ENCODE measurements at regions not wholly inside any gene's neighbourhood (a gene's known extent, or its start where the extent isn't known, plus 50 kb on each side); places are given as distances from the start of the nearest gene placed in this dataset.
"Not testable (repeated sequence)": the region's sequence is repeated elsewhere in the genome, so short reads cannot be mapped to it uniquely, and the experiment has no call there.

DNA sequence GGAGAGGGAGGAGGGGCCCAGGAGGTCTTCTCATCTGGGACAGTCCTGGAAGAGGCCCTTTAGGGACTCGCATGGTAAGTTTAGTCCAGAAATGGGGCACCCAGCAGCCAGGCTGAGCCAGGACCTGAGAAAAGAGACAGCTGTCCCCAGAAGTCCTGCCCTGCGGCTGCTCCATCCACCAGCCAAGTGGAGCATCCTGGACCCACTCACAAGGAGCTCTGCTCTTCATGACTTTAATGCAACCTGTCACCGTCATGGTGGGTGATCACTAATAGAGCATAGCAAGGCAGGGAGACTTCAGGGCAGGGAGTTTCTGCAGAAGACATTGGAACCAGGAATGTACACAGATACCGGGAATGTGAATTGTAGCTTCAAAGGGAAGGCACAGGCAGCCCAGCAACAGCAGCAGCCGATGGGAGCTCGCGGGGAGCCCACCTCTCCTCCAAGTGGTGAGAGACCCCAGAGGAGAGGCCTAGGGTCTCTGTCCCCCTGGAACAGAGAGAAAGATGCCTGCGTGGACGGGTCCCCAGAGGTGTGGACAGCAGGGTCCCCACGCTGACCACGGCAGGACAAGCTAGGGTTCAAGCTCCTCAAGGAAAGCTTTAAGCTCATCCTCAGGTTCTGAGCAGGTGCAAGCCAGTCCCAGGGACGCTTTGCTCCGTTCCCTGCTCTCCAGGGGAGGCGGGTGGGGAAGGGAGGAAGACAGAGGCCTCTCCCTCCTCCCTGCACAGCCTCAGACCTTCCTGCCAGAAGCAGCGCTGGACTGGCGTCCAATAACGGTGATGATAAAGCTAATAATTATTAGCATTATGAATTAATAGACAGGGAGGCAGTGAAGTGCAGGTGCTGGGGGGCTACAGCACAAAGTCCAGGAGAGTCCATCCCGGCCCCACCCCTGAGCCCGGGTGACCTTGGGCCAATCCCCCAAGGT is 335.3 kb downstream of the ADGRD1 start:
- not testable (repeated sequence) for H3K4me3 Mint-ChIP-seq; H3K36me3 Mint-ChIP-seq (ENCODE audit: low read depth); H3K27ac Mint-ChIP-seq; H3K27me3 Mint-ChIP-seq; H3K4me1 Mint-ChIP-seq (ENCODE audit: low read depth); H3K9me3 Mint-ChIP-seq

DNA sequence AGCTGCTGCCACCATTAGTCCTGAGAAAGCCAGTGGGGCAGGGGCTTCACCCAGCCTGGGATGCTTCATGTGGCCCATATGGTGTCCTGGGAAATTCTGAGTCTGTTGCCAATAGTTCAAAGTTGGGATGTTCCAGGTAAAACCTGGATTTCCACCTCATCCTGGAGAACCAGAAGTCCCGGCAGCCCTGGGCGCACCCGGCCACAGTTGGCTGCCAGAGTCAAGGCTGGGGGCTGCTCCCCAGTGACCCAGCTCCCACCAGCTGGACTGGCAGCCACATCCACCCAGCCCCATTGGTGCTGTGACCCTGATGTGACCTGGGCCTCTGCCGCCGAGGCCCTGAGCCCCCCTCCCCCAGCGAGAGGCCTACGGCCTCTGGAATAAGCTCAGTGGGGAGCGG is 336.1 kb downstream of the ADGRD1 start:
- H3K36me3 Mint-ChIP-seq (ENCODE audit: low read depth); H3K4me3 Mint-ChIP-seq; H3K4me1 Mint-ChIP-seq (ENCODE audit: low read depth); H3K27ac Mint-ChIP-seq; H3K27me3 Mint-ChIP-seq; H3K9me3 Mint-ChIP-seq: not testable (repeated sequence)

DNA sequence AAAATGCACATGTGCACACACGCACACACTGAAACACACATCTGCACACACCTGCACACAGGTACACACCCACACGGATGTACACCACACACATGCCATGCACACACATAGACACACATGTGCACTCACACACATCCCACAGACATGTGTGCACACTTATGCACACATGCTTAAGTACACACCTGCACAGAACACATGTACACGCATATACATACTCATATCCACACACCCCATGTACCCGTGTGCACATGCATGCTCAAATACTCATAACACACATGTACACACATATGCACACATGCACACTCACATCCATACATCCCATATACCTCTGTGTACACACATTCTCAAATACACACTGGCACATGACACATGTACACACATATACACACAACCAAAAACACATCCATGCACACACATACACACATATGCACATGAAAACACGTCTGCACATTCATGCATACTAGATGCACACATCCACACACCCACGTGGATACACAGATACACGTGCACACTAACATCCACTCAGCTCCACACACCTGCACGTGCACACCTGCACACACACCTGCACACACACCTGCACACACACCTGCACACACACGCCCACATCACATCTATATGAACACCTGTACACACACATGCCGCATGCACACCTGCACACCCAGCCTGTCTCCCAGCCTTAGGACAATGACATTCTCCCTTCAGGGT is 336.7 kb downstream of the ADGRD1 start:
- Mint-ChIP-seq H3K27me3 (no peaks in the 10 kb centered on the region), H3K4me3 (no peak overlapping the region), H3K9me3 (peaks cover 5% of the 10 kb centered on the region), H3K4me1 (ENCODE audit: low read depth) (no peaks in the 10 kb centered on the region), H3K27ac (no peak overlapping the region), H3K36me3 (ENCODE audit: low read depth) (no peaks in the 10 kb centered on the region)

DNA sequence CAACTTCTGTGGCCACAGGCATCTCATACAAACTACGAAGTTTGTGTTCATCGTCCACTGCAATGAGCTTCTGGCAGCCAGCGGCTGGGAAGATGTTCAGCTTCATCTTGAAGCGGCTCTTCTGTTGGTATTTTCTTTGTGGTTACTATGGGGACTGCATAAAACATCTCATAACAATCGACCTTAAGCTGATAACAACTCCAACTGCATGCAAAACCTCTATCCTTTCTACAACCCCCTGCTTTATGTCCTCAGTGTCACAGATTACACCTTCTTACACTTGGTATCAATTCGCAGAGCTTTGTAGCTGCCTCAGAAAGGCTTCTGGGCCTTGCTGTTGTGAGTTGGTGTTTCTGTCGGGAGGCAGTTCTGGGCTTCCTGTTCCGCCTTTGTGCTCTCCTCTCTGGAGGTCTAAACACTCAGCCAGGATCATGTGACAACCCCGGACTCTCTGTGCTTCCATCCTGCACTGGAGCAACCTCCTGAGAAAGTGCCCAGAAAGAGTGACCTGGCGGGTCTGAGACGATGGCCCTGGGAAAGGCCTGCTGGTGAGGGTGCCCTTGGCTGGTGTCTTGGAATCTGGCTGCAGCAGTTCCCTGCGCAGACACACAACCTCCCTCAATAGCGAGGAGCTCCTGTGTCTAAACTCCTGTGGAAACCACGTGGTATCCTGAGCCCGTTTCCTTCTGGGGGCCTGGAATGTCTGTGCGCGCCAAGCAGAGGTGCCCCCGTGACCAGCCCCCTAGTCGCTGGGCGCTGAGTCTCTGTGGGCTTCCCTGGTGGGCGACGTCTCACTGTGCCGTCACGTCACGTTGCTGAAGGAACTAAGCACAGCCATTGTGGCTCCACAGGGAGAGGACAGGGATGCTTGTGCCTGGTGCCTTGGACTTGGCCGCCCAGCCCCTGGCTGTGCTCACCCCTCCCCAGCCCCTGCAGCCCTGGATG is 339.6 kb downstream of the ADGRD1 start:
- H3K4me1 Mint-ChIP-seq (ENCODE audit: low read depth); H3K36me3 Mint-ChIP-seq (ENCODE audit: low read depth); H3K27ac Mint-ChIP-seq: not testable (repeated sequence)

DNA sequence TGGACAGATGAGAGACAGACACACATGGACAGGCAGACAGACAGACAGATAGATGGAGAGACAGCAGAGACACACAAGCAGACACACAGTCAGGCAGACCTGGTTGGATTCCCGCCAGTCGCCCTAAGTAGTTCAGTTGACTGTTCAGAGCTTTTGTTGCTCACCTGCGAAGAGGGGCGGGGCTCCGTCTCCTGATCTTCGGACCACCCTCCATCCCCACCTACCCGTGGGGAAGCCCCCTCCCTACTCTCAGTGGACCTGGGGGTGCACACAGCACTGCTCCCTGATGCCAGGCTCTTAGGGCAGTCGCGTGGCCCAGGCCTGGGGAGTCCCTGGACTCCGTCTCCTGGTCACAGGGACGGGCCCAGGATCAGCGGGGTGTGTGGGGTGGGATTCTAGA is 341.0 kb downstream of the ADGRD1 start:
- H3K4me1 Mint-ChIP-seq (ENCODE audit: low read depth); H3K36me3 Mint-ChIP-seq (ENCODE audit: low read depth); H3K27ac Mint-ChIP-seq; H3K4me3 Mint-ChIP-seq; H3K27me3 Mint-ChIP-seq; H3K9me3 Mint-ChIP-seq: not testable (repeated sequence)

More for the DNA sequence above, 339.6 kb downstream of the ADGRD1 start:
- H3K9me3 Mint-ChIP-seq, H3K27me3 Mint-ChIP-seq, H3K4me3 Mint-ChIP-seq: not testable (repeated sequence)

DNA sequence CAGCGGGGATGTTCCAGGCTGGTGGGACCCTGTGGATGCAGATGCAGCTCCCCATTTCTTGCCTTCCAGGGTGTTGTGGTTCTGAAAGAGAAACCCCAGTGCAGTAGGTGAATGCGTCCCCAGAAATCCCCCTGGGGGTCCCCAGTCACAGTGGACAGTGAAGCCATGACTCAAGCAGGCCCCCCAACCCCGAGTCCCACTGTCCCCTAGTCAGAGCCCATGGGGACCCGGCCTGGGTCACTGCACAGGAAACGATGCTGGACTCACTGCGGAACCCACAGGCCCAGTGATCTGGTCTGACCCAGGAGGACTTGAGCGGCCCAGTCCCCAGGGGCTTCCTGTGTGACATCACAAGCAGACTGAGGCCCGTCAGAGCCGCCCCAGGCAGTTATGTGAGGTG is 341.4 kb downstream of the ADGRD1 start:
- not testable (repeated sequence) for H3K9me3 Mint-ChIP-seq; H3K36me3 Mint-ChIP-seq (ENCODE audit: low read depth); H3K27me3 Mint-ChIP-seq; H3K27ac Mint-ChIP-seq; H3K4me3 Mint-ChIP-seq; H3K4me1 Mint-ChIP-seq (ENCODE audit: low read depth)

DNA sequence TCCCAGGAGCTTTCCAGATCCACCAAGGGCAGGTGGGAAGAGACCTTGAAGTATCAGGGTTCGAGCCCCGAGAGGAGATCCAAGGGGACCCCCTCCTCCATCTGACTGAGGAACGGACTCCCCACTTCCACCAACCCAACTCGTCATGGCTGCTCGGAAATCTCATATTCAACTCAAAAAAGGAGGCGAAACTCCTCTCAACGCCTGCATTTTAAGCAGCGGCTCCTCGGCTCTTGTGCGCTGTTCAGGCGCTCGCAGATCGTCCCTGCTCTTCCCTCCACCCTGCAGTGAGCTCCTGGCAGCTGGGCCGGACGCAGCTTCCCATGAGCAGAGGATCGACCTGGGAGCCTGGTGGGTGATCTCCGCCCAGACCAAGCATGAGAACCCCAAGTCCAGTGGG is 341.9 kb downstream of the ADGRD1 start:
- H3K36me3 Mint-ChIP-seq (ENCODE audit: low read depth); H3K27ac Mint-ChIP-seq; H3K27me3 Mint-ChIP-seq; H3K9me3 Mint-ChIP-seq; H3K4me3 Mint-ChIP-seq; H3K4me1 Mint-ChIP-seq (ENCODE audit: low read depth): not testable (repeated sequence)

DNA sequence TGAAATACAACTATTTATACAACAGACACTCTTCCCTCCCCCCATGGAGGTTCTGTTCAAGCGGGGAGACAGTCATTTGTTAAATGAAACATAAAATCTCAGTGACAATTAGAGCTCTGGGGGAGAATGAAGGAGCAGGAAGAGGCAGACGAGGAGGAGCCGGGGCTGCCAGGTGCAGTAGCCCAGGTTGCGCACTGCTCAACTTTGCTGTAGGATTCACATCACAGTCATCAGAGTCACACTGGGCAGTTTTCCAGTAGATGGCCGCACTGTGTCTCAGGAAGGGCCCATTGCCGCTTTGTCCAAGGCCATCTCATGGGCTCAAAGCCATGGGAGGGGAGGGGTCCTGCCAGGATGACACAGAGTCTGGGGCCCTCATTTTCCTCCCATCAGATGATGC is 342.4 kb downstream of the ADGRD1 start:
- not testable (repeated sequence) for H3K4me3 Mint-ChIP-seq; H3K36me3 Mint-ChIP-seq (ENCODE audit: low read depth); H3K9me3 Mint-ChIP-seq; H3K27ac Mint-ChIP-seq; H3K4me1 Mint-ChIP-seq (ENCODE audit: low read depth); H3K27me3 Mint-ChIP-seq

DNA sequence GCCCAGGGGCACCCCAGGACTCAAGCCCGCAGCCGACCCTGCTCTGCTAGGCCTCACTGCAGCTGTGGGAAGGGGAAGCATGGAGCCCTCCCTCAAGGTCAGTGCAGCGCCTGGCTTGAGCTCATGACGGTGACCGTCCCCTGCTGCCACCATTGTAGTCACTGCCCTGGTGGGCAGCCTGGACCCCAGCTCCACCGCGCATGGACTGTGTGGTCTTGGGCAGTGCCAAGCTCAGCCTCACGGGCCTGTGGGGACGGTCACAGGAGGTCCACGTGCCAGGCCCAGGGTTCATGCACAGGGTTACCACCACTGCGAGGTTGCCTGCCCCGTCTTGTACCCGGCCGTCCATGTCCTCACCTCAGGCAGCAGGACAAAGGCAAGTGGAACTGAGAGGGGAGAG is 342.9 kb downstream of the ADGRD1 start:
- H3K9me3 Mint-ChIP-seq; H3K36me3 Mint-ChIP-seq (ENCODE audit: low read depth); H3K27ac Mint-ChIP-seq; H3K4me3 Mint-ChIP-seq; H3K4me1 Mint-ChIP-seq (ENCODE audit: low read depth); H3K27me3 Mint-ChIP-seq: not testable (repeated sequence)

DNA sequence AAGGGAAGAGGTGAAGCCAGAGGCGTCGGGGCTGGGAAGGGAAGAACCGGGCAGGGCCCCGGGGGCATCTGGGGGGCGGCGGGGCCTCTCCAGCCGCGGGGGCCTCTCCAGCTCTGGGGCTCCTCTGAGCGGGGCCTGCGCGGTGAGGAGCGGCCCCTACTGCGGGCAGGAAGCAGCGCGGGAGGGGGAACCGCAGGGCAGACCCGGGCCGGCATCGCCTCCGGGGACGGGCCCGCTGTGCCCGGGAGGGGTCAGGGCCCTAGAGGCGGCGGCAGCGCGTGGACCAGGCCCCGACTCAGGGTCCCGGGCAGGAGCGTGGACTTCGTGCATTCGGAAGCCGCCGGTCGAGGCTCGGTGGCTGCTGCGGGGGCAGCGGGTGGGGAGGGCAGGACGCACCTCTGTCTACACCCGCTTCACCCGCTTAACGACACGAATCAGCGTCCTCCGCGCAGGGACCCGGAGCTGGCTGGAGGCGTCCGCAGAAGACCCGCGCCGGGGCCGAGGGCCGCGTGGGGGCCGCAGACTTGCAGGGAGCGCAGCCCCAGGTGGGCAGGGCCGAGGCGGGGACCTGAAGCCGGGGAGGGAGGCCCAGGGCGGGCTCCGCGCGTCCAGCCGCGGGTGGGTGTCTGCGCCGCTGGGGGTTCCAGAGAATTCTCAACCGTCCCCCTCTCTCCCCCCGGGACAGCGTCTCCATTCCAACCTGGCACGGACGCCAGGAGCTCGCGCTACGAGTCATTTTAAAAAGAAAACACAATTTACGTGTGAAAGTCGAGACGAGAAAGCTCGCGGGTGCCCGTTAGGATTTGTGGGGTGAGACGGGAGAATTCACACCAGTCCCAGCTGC is 345.0 kb downstream of the ADGRD1 start:
- H3K27me3 Mint-ChIP-seq; H3K4me1 Mint-ChIP-seq (ENCODE audit: low read depth); H3K9me3 Mint-ChIP-seq; H3K36me3 Mint-ChIP-seq (ENCODE audit: low read depth); H3K4me3 Mint-ChIP-seq; H3K27ac Mint-ChIP-seq: not testable (repeated sequence)

DNA sequence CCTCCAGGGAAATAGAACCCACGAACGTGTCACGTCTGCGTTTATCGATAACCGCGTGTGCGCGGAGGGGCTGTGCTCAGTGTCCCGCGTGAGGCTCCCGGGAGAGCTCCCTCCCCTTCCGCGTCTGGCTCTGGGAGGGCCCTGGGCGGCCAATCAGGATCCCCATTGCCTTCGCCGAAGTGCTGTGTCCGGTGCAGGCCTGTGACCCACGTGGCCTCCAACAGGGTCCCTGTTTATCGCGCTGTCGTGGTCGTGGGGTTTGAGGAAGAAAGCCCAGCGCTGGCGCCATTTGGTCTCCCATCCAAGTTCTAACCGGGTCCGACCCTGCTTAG is 345.6 kb downstream of the ADGRD1 start:
- H3K27me3 Mint-ChIP-seq; H3K9me3 Mint-ChIP-seq; H3K4me1 Mint-ChIP-seq (ENCODE audit: low read depth); H3K27ac Mint-ChIP-seq; H3K36me3 Mint-ChIP-seq (ENCODE audit: low read depth); H3K4me3 Mint-ChIP-seq: not testable (repeated sequence)

DNA sequence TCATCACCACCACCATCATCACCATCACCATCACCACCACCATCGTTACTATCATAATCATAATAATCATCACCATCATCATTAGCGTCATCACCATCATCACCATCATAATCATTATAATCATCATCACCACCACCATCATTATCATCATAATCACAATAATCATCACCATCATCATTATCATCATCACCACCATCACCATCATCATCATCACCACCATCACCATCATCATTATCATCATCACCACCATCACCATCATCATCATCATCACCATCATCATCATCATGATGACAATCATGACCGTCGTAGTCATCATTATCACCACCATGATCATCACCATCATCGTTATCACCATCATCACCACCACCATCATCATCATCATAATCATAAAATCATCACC is 349.9 kb downstream of the ADGRD1 start:
- H3K9me3 Mint-ChIP-seq; H3K4me1 Mint-ChIP-seq (ENCODE audit: low read depth); H3K27ac Mint-ChIP-seq; H3K36me3 Mint-ChIP-seq (ENCODE audit: low read depth); H3K4me3 Mint-ChIP-seq; H3K27me3 Mint-ChIP-seq: not testable (repeated sequence)

DNA sequence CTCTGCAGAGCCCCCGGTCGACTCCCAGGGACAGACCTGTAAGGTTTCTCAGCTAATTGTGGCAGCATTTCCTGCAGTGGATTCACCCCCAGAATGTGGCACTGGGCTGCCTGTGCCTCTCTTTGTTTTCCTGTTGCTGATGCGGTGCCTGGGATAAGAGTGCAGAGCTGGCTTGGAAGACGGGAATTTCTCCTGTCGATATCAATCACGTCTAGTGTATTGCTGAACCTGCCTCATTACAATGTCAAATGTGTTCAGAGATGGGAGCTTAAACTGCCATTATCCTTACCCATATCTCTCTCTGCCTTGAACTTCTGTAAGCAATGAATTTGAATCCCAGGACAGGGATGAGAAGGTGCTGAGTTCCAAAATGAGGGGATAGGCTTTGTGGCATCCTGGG is 350.9 kb downstream of the ADGRD1 start:
- H3K9me3 Mint-ChIP-seq; H3K27ac Mint-ChIP-seq; H3K36me3 Mint-ChIP-seq (ENCODE audit: low read depth); H3K4me1 Mint-ChIP-seq (ENCODE audit: low read depth); H3K4me3 Mint-ChIP-seq; H3K27me3 Mint-ChIP-seq: not testable (repeated sequence)

DNA sequence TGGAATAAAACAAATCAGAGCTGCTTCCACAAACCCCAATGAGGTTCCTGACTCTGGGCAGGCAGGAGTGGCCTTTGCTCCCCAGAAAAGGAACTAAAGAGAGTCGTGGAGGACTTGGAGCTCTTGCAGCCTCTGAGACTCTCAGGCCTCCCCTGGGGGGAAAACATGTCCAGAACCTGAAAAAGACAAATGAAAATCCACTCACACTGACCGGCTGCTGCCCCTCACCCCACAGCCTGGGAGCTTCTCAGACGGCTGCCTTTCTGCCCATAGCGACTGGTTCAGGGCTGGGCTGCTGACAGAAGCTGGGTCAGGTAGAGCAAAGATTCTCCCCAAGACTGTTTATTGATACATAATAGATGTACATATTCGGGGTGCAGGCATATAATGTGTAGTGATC is 356.0 kb downstream of the ADGRD1 start:
- Mint-ChIP-seq H3K9me3 (no peaks in the 10 kb centered on the region), H3K36me3 (ENCODE audit: low read depth) (no peaks in the 10 kb centered on the region), H3K27me3 (peaks cover 11% of the 10 kb centered on the region), H3K4me1 (ENCODE audit: low read depth) (no peaks in the 10 kb centered on the region), H3K4me3 (no peak overlapping the region), H3K27ac (no peak overlapping the region)
